Thyroid gland (tissue), 4 donors: ENCODE measurements at regions not wholly inside any gene's neighbourhood (a gene's known extent, or its start where the extent isn't known, plus 50 kb on each side); places are given as distances from the start of the nearest gene placed in this dataset.

Experiments
- DNase-seq, 2 donors: peaks; one replicate each; pipeline ENCODE4 v3.0.0-alpha.2; 2019
- H3K27ac ChIP-seq, 3 donors: fragments of 200-600 bp; sonication (generic); 1 replicate in 2 of 3; 2 replicates in 1 of 3; pipeline ENCODE4 v1.5.1; 2016 to 2019; ENCODE audit warnings: mild to moderate bottlenecking in 1 of 3, moderate library complexity in 1 of 3
- H3K27me3 ChIP-seq: fragments of 200-600 bp; sonication (generic); one replicate; pipeline ENCODE4 v1.5.1; 2019
- H3K36me3 ChIP-seq, 2 donors: fragments of 200-600 bp; sonication (generic); one replicate each; pipeline ENCODE4 v1.5.1; 2016 to 2019
- H3K4me1 ChIP-seq, 2 donors: fragments of 200-600 bp; sonication (generic); one replicate each; pipeline ENCODE4 v1.5.1; 2017 to 2019
- H3K4me3 ChIP-seq, 3 donors: fragments of 200-600 bp; sonication (generic); replicated peaks in 1 of 3; 1 replicate in 2 of 3; 2 replicates in 1 of 3; pipeline ENCODE4 v1.5.1; 2016; ENCODE audit warnings: mild to moderate bottlenecking in 1 of 3
- H3K9me3 ChIP-seq: fragments of 200-600 bp; sonication (generic); one replicate; pipeline ENCODE4 v1.5.1; 2017
- POLR2A ChIP-seq, 2 donors: fragments of 450-650 bp; IDR thresholded peaks; one replicate each; pipeline ENCODE4 v1.6.1; 2017; ENCODE audit warnings: antibody characterized with exemption in 2 of 2, mild to moderate bottlenecking in 2 of 2, moderate library complexity in 1 of 2
- WGBS, 2 donors: methylation state at CpG; one replicate each; pipeline ENCODE4 v1.1.5; 2017; 5-methylcytosine and 5-hydroxymethylcytosine counted together
- intact Hi-C: fragments of 100-400 bp; cut with DNase I; formaldehyde crosslinking; loops from one replicate; pipeline ENCODE4 v1.15.1; 2023
- TF ChIP-seq, protein P1 (sequence below), 6 experiments: fragments of 200-600 bp in 3 of 6; fragments of 450-650 bp in 3 of 6; sonication (generic) in 3 of 6; IDR thresholded peaks; one replicate each; pipeline ENCODE4 v1.5.1; 2016 to 2019; ENCODE audit warnings: antibody characterized with exemption in 6 of 6, mild to moderate bottlenecking in 2 of 6, inconsistent platforms in 1 of 6, moderate library complexity in 1 of 6

DNA sequence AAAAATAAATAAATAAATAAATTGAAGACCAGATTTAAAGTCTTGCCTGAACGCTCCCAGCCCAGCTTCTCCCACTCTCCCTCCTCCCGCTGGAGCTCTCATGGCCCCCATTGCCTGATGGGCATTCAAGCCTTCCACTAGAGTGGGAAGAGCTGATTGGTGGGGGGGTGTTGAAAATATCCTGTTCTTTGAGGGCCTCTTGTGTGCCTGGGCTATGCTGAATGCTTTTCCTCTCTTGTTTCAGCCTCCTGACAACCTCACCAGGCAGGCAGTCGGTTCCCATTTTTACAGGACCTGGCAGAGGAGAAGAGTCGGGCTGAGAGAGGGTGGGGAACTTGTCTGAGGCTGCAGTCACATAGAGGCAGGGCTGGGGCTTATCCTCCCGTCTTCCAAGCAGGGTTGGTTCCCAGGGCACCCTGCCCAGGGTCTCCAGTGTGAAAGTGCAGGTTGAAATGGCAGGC, 59.2 kb upstream of the SSBP3 start:
- Histone ChIP-seq H3K4me1 (peaks cover 13 to 25% of the 10 kb centered on the region in 2 donors), H3K27me3 (no peaks in the 10 kb centered on the region), H3K27ac (peak overlapping the region; percentile 40 to 44 (median 40)), H3K4me3 (no peak overlapping the region), H3K9me3 (no peaks in the 10 kb centered on the region), H3K36me3 (no peaks in the 10 kb centered on the region)
- WGBS, 2 donors, result 12 to 13% methylated on average over 5 of the region's 5 CpGs
- no peak for TF ChIP-seq POLR2A (IDR thresholded peaks at IDR 0.05)
- TF ChIP-seq, protein P1, sequence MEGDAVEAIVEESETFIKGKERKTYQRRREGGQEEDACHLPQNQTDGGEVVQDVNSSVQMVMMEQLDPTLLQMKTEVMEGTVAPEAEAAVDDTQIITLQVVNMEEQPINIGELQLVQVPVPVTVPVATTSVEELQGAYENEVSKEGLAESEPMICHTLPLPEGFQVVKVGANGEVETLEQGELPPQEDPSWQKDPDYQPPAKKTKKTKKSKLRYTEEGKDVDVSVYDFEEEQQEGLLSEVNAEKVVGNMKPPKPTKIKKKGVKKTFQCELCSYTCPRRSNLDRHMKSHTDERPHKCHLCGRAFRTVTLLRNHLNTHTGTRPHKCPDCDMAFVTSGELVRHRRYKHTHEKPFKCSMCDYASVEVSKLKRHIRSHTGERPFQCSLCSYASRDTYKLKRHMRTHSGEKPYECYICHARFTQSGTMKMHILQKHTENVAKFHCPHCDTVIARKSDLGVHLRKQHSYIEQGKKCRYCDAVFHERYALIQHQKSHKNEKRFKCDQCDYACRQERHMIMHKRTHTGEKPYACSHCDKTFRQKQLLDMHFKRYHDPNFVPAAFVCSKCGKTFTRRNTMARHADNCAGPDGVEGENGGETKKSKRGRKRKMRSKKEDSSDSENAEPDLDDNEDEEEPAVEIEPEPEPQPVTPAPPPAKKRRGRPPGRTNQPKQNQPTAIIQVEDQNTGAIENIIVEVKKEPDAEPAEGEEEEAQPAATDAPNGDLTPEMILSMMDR (IDR thresholded peaks at IDR 0.05), result no peak
- intact Hi-C loops, result no loop called here
- DNase-seq, result peak; percentile 85 to 88

DNA sequence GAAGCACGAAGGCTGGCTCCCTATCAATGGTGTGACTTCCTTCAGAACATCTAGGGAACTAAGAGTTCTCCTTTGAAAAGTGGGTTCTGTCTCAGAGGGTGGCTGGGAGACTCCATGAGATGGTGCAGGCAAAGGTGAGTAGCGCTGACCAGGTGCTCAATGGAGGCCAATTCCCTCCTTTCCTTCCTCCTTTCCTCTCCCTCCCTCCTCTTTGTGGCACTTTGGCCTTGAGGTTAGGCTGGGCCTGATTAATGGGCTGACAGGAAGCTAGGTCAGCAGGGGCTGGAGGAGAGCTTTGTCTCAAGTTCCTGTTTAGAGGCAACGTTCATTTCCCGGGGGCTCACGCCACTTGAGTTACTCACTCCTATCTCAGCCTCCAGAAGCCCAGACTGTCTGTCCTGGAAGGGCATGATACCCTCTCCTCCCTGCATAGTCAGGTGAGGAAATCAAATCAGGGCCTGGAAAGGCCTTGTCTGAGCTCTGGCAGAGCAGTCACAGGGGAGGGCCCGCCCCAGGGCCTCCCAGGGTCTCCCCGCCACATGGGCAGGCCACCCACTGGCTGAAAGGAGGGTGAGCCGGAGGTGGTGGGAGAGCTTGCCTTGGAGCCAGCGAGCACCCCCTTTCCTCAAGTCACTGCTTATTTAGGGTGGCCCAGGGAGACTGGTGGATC, 58.4 kb upstream of the SSBP3 start:
- peak overlapping the region; percentile 23 to 40 (median 40) for H3K27ac ChIP-seq
- intact Hi-C loops, result no loop called here
- TF ChIP-seq POLR2A (IDR thresholded peaks at IDR 0.05), result no peak
- TF ChIP-seq, protein P1 (IDR thresholded peaks at IDR 0.05), result no peak

GRCh38 chr1:54464031-54464476, 57.9 kb upstream of the SSBP3 start:
- Histone ChIP-seq H3K9me3 (no peaks in the 10 kb centered on the region), H3K27me3 (no peaks in the 10 kb centered on the region), H3K4me3 (no peak overlapping the region), H3K4me1 (peaks cover 13 to 25% of the 10 kb centered on the region in 2 donors), H3K36me3 (no peaks in the 10 kb centered on the region), H3K27ac (no peak overlapping the region)
- intact Hi-C loops, result no loop called here
- no peak for TF ChIP-seq POLR2A (IDR thresholded peaks at IDR 0.05)
- TF ChIP-seq, protein P1 (IDR thresholded peaks at IDR 0.05), result no peak
- WGBS, 2 donors, result 83 to 85% methylated on average over 6 to 7 of the region's 7 CpGs
- no peak for DNase-seq

More for the DNA sequence above, 58.4 kb upstream of the SSBP3 start:
- peaks cover 13 to 25% of the 10 kb centered on the region in 2 donors for H3K4me1 ChIP-seq
- H3K9me3 ChIP-seq, result no peaks in the 10 kb centered on the region
- peak in 1 of 2 donors; percentile 12 for DNase-seq
- no peak overlapping the region for H3K4me3 ChIP-seq
- 66 to 67% methylated on average over 6 to 9 of the region's 9 CpGs for WGBS, 2 donors
- H3K36me3 ChIP-seq, result no peaks in the 10 kb centered on the region
- no peaks in the 10 kb centered on the region for H3K27me3 ChIP-seq

- 47 to 74% methylated on average over 8 to 10 of the region's 10 CpGs for WGBS, 2 donors
- Histone ChIP-seq H3K27me3 (no peaks in the 10 kb centered on the region), H3K9me3 (no peaks in the 10 kb centered on the region), H3K4me3 (no peak overlapping the region), H3K36me3 (no peaks in the 10 kb centered on the region), H3K27ac (no peak overlapping the region), H3K4me1 (peaks cover 13 to 25% of the 10 kb centered on the region in 2 donors)
- DNase-seq, result peak; percentile 23 to 32
- TF ChIP-seq, protein P1 (IDR thresholded peaks at IDR 0.05), result no peak
- TF ChIP-seq POLR2A (IDR thresholded peaks at IDR 0.05), result no peak
- intact Hi-C loops, result no loop called here
Observed at GRCh38 chr1:54463259-54464030, 57.3 kb upstream of the SSBP3 start.
